ENCODE measurements at regions not wholly inside any gene's neighbourhood (a gene's known extent, or its start where the extent isn't known, plus 50 kb on each side); places are given as distances from the start of the nearest gene placed in this dataset.

- DNase-seq (ENCODE audit: extremely low read depth, low read depth), result no peak
- no peak for TF ChIP-seq CTCF (IDR thresholded peaks at IDR 0.05; ENCODE audit: low read depth, low read length, missing control alignments)
Observed at GRCh38 chr21:35349376-35350080, 300.4 kb upstream of the RUNX1 start.

DNA sequence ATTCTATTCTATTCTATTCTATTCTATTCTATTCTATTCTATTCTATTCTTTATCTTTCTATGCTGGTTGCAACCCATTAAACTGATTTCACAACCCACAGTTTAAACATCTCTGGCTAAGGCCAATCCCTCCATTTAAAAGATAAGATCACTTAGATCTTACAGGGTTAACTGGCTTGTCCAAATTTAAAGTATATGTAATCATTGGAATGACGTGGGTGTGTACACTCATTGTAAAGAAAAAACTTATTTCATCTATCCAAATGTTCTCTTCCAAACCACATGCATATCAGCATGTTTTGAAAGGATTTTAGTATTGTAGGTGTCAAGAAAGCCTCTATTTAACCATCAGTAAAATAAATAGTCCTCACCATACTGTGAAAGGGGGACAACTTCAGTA lies 299.6 kb upstream of the RUNX1 start:
- TF ChIP-seq CTCF (IDR thresholded peaks at IDR 0.05; ENCODE audit: low read depth, low read length, missing control alignments), result no peak
- DNase-seq (ENCODE audit: extremely low read depth, low read depth), result no peak
- no peak overlapping the region for H3K4me3 ChIP-seq (replicated peaks; ENCODE audit: low read depth, low read length)

More at GRCh38 chr21:35349376-35350080, 300.4 kb upstream of the RUNX1 start:
- H3K4me3 ChIP-seq (replicated peaks; ENCODE audit: low read depth, low read length), result no peak overlapping the region

DNA sequence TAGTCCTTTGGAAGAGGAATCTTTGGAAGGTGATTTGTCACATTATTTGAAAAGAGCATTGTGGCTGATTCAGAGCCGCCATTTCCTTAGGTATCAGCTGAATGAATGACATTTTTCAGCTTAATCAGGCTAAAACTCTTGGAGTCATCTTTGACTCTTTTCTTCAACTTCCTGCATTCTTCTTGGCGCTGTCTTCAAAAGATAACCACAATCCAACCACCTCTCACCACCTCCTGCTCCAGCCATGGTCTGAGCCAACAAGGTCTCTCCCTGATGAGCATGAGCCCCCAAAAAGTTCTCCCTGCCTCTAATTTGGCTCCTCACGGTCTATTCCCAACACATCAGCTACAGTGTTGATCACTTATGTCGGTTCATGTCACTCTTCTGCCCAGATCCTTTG lies 297.6 kb upstream of the RUNX1 start:
- no peak for TF ChIP-seq CTCF (IDR thresholded peaks at IDR 0.05; ENCODE audit: low read depth, low read length, missing control alignments)
- no peak overlapping the region for H3K4me3 ChIP-seq (replicated peaks; ENCODE audit: low read depth, low read length)
- DNase-seq (ENCODE audit: extremely low read depth, low read depth), result no peak

GRCh38 chr21:35345954-35346353 lies 296.9 kb upstream of the RUNX1 start:
- no peak for DNase-seq (ENCODE audit: extremely low read depth, low read depth)
- no peak overlapping the region for H3K4me3 ChIP-seq (replicated peaks; ENCODE audit: low read depth, low read length)
- TF ChIP-seq CTCF (IDR thresholded peaks at IDR 0.05; ENCODE audit: low read depth, low read length, missing control alignments), result no peak

- DNase-seq (ENCODE audit: extremely low read depth, low read depth), result no peak
- no peak overlapping the region for H3K4me3 ChIP-seq (replicated peaks; ENCODE audit: low read depth, low read length)
- no peak for TF ChIP-seq CTCF (IDR thresholded peaks at IDR 0.05; ENCODE audit: low read depth, low read length, missing control alignments)
Observed at GRCh38 chr21:35344582-35344981, 295.5 kb upstream of the RUNX1 start.

DNA sequence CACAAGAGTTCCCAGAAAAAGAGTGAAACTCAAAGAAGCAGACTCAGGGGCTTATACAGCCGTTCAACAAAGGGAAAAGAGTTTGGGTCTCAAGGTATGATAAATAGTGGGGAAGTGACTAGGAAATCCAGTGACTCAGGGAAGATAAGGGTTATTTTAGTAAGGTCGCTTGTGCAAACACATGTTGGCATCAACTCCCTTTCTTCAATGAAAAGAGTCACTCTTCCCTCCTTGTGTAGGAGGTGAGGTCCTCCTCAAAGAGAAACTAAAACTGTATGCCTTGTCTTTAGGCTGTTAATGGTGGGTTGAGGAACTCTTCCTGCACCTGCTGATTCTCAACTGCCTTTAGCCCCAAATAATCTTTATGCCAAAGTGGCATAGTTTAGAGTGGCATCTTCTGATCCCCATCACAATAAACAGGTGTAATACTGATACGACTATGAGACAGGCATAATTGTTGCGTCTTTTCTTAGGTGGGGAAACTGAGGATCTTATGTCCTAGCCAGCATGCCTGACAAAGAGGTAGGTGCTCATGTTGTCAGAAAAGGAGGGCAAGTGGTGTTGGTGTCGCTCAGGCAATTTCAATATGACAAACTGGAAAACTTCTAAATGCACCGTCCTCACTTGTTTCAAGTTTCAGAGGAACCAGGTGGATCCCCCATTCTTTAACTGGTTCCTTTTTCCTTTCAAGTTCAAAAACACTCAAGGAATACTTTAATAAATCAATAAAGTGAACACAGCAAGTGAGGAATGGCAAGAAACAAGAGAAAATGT lies 294.1 kb upstream of the RUNX1 start:
- no peak for TF ChIP-seq CTCF (IDR thresholded peaks at IDR 0.05; ENCODE audit: low read depth, low read length, missing control alignments)
- H3K4me3 ChIP-seq (replicated peaks; ENCODE audit: low read depth, low read length), result no peak overlapping the region
- no peak for DNase-seq (ENCODE audit: extremely low read depth, low read depth)

Measured in HFF-Myc (cell line).